Loucy (cell line): ENCODE measurements at regions not wholly inside any gene's neighbourhood (a gene's known extent, or its start where the extent isn't known, plus 50 kb on each side); places are given as distances from the start of the nearest gene placed in this dataset.

ENCODE experiments used
- H2AFZ ChIP-seq: fragments of 200-600 bp; sonication (generic); 2 replicates; pipeline ENCODE4 v1.6.0; 2016; ENCODE audit warnings: antibody characterized with exemption, mild to moderate bottlenecking, low read length, moderate library complexity
- H3F3A ChIP-seq: fragments of 200-600 bp; 2 replicates; pipeline ENCODE4 v1.6.0; 2016; ENCODE audit warnings: antibody characterized with exemption, low read depth, mild to moderate bottlenecking
- H3K27me3 ChIP-seq: fragments of 200-600 bp; sonication (generic); 2 replicates; pipeline ENCODE4 v1.6.1; 2014; ENCODE audit warnings: low read length, mild to moderate bottlenecking; ENCODE audit not compliant: insufficient read depth, poor library complexity, severe bottlenecking
- H3K36me3 ChIP-seq: fragments of 200-600 bp; sonication (generic); 2 replicates; pipeline ENCODE4 v1.6.1; 2016; ENCODE audit warnings: low read length; ENCODE audit not compliant: insufficient read depth
- H3K4me1 ChIP-seq: fragments of 200-600 bp; sonication (generic); 2 replicates; pipeline ENCODE4 v1.5.1; 2014; ENCODE audit warnings: low read length, mild to moderate bottlenecking; ENCODE audit not compliant: insufficient read depth, poor library complexity, severe bottlenecking
- H3K4me2 ChIP-seq: fragments of 200-600 bp; sonication (generic); 2 replicates; pipeline ENCODE4 v1.6.0; 2014; ENCODE audit warnings: antibody characterized with exemption, low read length, low read depth, mild to moderate bottlenecking; ENCODE audit not compliant: poor library complexity, severe bottlenecking
- H3K4me3 ChIP-seq: fragments of 200-600 bp; sonication (generic); 2 replicates; pipeline ENCODE4 v1.5.1; 2014; ENCODE audit warnings: low read length, mild to moderate bottlenecking, mixed read lengths; ENCODE audit not compliant: poor library complexity, severe bottlenecking
- H3K79me2 ChIP-seq: fragments of 200-600 bp; sonication (generic); 2 replicates; pipeline ENCODE4 v1.6.1; 2014; ENCODE audit warnings: low read length; ENCODE audit not compliant: insufficient read depth
- H3K9ac ChIP-seq: fragments of 200-600 bp; sonication (generic); 2 replicates; pipeline ENCODE4 v1.6.0; 2014; ENCODE audit warnings: mild to moderate bottlenecking, low read depth, low read length, moderate library complexity; ENCODE audit not compliant: poor library complexity, severe bottlenecking
- H3K9me2 ChIP-seq: fragments of 200-600 bp; sonication (generic); replicated peaks from 2 replicates; pipeline ENCODE4 v1.6.1; 2016; ENCODE audit warnings: low read depth, low read length, mixed read lengths
- H3K9me3 ChIP-seq: fragments of 200-600 bp; sonication (generic); 2 replicates; pipeline ENCODE4 v1.6.1; 2014; ENCODE audit warnings: mild to moderate bottlenecking, antibody characterized with exemption, low read length, low read depth; ENCODE audit not compliant: insufficient read depth
- H4K20me1 ChIP-seq: fragments of 200-600 bp; sonication (generic); 2 replicates; pipeline ENCODE4 v1.6.0; 2014; ENCODE audit warnings: antibody characterized with exemption, low read length, mild to moderate bottlenecking; ENCODE audit not compliant: insufficient read depth, poor library complexity, severe bottlenecking
- CTCF ChIP-seq: fragments of 200-600 bp; sonication (generic); conservative IDR thresholded peaks from 2 replicates; pipeline ENCODE4 v1.5.1; 2014; ENCODE audit warnings: mild to moderate bottlenecking, antibody characterized with exemption, low read length
- EZH2phosphoT487 ChIP-seq: fragments of 200-600 bp; IDR thresholded peaks from 2 replicates; pipeline ENCODE4 v1.6.1; 2018; ENCODE audit warnings: antibody characterized with exemption, mild to moderate bottlenecking, moderate library complexity, borderline replicate concordance

GRCh38 chr13:90866006-90866405 lies 481.5 kb upstream of the MIR17HG start:
- no peak for TF ChIP-seq CTCF
- TF ChIP-seq EZH2phosphoT487 = no peak
- Histone ChIP-seq H3F3A (no peaks in the 10 kb centered on the region), H3K27me3 (no peaks in the 10 kb centered on the region), H3K9me3 (no peaks in the 10 kb centered on the region), H3K79me2 (no peaks in the 10 kb centered on the region), H4K20me1 (no peaks in the 10 kb centered on the region), H2AFZ (no peak overlapping the region), H3K9me2 (no peaks in the 10 kb centered on the region), H3K9ac (no peak overlapping the region), H3K4me3 (no peak overlapping the region), H3K36me3 (no peaks in the 10 kb centered on the region), H3K4me2 (no peak overlapping the region), H3K4me1 (no peaks in the 10 kb centered on the region)

- no peaks in the 10 kb centered on the region for H3K9me3 ChIP-seq
- peak overlapping the region; percentile 82 for H2AFZ ChIP-seq
- H3K4me1 ChIP-seq = no peaks in the 10 kb centered on the region
Measured at GRCh38 chr13:90867336-90867683, 480.2 kb upstream of the MIR17HG start.

GRCh38 chr13:90868321-90868920 lies 479.1 kb upstream of the MIR17HG start:
- Histone ChIP-seq H4K20me1 (no peaks in the 10 kb centered on the region), H3K27me3 (no peaks in the 10 kb centered on the region), H3K4me3 (no peak overlapping the region), H3K4me2 (no peak overlapping the region), H3K36me3 (no peaks in the 10 kb centered on the region), H3F3A (no peaks in the 10 kb centered on the region), H3K4me1 (no peaks in the 10 kb centered on the region), H2AFZ (peak overlapping the region; percentile 54; the same call in 1 of the 2 replicates), H3K9me2 (no peaks in the 10 kb centered on the region), H3K9me3 (no peaks in the 10 kb centered on the region), H3K9ac (no peak overlapping the region), H3K79me2 (no peaks in the 10 kb centered on the region)
- TF ChIP-seq CTCF (peak; percentile 80), EZH2phosphoT487 (no peak)

More at GRCh38 chr13:90867336-90867683, 480.2 kb upstream of the MIR17HG start:
- no peak overlapping the region for H3K4me2 ChIP-seq
- TF ChIP-seq EZH2phosphoT487 (no peak), CTCF (peak; percentile 81)
- H3K79me2 ChIP-seq = no peaks in the 10 kb centered on the region
- no peak overlapping the region for H3K9ac ChIP-seq
- H3K36me3 ChIP-seq = no peaks in the 10 kb centered on the region
- no peaks in the 10 kb centered on the region for H3F3A ChIP-seq
- no peaks in the 10 kb centered on the region for H4K20me1 ChIP-seq
- no peak overlapping the region for H3K4me3 ChIP-seq
- H3K27me3 ChIP-seq = no peaks in the 10 kb centered on the region
- no peaks in the 10 kb centered on the region for H3K9me2 ChIP-seq
